DND-41 (cell line): ENCODE measurements at regions not wholly inside any gene's neighbourhood (a gene's known extent, or its start where the extent isn't known, plus 50 kb on each side); places are given as distances from the start of the nearest gene placed in this dataset.

Experiments used
- EZH2 ChIP-seq: IDR thresholded peaks from 3 replicates; pipeline ENCODE4 v1.6.1; 2012; ENCODE audit warnings: borderline replicate concordance, low read depth, mild to moderate bottlenecking, moderate library complexity, low read length, inconsistent platforms; ENCODE audit not compliant: severe bottlenecking
- TF ChIP-seq, protein P1 (sequence below): IDR thresholded peaks from 2 replicates; pipeline ENCODE4 v1.5.1; 2012; ENCODE audit warnings: borderline replicate concordance, low read length, moderate library complexity, mild to moderate bottlenecking; ENCODE audit not compliant: poor library complexity, severe bottlenecking; ENCODE audit errors: extremely low read depth

DNA sequence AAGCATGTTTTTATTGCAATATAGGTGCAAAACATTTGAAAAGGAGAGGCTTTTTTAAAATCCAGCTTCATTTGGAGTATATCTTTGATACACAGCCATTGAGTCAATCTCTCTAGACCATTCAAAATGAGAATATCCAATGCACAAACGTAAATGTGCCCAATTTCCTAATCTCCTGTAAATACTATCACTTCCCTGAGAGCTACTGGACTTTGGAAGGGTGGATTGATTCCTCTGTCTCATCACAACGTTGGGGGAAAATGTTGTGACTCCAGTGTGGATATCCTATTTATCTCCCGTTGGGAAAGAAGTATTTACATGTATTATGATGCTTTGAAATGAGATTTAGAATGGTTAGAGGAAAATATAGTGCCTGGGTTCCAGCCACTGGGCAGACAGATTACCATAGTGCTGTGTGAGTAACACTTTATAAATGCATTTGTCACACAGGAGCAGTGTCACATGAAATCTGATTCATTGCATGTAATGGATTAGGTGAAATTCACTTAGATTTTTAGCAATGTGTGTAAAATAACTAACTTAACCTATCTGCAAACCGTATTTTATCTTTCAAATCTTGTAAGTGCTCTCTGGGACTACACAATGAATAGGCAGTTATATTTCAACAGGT, 64.4 kb upstream of the VCX3A start:
- TF ChIP-seq, protein P1, sequence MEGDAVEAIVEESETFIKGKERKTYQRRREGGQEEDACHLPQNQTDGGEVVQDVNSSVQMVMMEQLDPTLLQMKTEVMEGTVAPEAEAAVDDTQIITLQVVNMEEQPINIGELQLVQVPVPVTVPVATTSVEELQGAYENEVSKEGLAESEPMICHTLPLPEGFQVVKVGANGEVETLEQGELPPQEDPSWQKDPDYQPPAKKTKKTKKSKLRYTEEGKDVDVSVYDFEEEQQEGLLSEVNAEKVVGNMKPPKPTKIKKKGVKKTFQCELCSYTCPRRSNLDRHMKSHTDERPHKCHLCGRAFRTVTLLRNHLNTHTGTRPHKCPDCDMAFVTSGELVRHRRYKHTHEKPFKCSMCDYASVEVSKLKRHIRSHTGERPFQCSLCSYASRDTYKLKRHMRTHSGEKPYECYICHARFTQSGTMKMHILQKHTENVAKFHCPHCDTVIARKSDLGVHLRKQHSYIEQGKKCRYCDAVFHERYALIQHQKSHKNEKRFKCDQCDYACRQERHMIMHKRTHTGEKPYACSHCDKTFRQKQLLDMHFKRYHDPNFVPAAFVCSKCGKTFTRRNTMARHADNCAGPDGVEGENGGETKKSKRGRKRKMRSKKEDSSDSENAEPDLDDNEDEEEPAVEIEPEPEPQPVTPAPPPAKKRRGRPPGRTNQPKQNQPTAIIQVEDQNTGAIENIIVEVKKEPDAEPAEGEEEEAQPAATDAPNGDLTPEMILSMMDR, result no peak
- TF ChIP-seq EZH2, result no peak
